ENCODE measurements at regions not wholly inside any gene's neighbourhood (a gene's known extent, or its start where the extent isn't known, plus 50 kb on each side); places are given as distances from the start of the nearest gene placed in this dataset.
"Not testable (repeated sequence)": the region's sequence is repeated elsewhere in the genome, so short reads cannot be mapped to it uniquely, and the experiment has no call there.

DNA sequence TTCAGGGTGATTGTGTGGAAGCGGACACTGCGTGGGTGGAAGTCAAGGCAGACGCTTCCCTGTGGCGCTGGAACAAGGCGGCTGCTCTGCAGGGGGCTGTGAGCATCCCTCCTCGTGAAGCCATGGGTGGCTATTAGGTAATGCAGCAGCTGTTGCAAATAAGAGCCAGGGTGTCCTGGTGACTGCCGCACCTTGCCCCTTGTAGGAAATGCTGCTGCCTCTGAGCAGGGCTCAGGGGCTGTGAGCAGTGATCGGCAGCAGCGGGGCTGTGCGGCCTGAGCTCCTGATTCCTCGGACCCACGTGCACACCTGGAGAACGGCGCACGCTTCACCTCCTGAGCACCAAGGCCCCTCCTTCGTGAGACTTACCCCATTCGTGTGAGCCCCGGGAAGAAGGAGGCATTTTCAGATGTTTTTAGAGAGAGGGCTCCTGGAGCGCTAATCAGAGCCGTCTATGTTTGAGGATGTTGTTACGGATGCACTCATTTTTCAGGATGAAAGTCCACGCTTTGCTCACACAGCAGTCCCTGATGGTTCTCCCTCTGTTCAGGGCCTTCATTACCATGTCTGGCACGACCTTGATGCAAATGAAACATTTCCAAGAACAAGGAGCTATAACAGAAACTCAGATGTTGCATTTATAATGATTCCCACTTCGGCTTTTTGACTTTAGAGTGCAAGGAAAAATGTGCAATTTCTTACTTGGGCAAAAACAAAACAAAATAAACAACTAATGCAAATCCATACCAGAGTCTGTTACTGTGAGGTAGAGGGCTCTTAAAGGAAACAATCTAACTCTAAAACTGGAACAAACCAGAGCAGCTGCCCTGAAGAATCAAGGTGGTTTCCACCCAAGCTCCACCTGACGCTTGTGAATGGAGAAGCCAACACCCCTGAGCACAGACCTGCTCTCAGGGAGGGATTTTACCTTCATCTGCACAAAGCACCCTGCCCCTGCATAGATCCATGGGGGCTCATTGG, 936.1 kb downstream of the SPATA31A7 start:
- DNase-seq (ENCODE audit: low read depth, low spot score); in situ Hi-C loops (cut with HindIII; ENCODE audit: low pct_unique_long_range_greater_than_20kb, low sequenced_read_pairs): not testable (repeated sequence)

DNA sequence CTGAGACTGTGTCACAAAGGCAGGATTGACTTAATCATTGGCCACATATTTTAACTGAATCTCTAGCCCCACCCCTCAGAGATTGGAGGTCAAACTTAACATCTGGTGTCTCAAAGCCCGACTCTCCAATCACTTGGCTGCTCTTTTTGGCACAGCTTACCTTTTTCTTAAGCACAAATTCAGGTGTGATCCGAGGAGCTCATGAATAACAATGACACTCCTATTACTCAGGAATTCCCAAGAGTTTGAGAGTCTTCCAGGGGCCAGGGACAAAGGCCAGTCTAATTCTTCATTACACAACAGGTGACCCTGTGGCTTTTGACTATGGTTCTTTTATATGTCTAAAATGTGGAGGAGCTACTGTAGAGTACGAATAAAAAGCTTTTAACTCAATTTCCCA, 945.2 kb downstream of the SPATA31A7 start:
- in situ Hi-C loops (cut with HindIII; ENCODE audit: low pct_unique_long_range_greater_than_20kb, low sequenced_read_pairs); DNase-seq (ENCODE audit: low read depth, low spot score): not testable (repeated sequence)

GRCh38 chr9:62145648-62146047, 955.8 kb downstream of the SPATA31A7 start:
- in situ Hi-C loops (cut with HindIII; ENCODE audit: low pct_unique_long_range_greater_than_20kb, low sequenced_read_pairs); DNase-seq (ENCODE audit: low read depth, low spot score): not testable (repeated sequence)
